SK-N-SH (cell line): ENCODE measurements at regions not wholly inside any gene's neighbourhood (a gene's known extent, or its start where the extent isn't known, plus 50 kb on each side); places are given as distances from the start of the nearest gene placed in this dataset.

Experiments used
- CTCF ChIA-PET: fragments of 300-600, 350-600 bp; formaldehyde crosslinking; extraction: SDS; loops from one replicate; lab custom pipeline; 2021; lab: Yijun Ruan, JAX
- POLR2A ChIA-PET: fragments of 350-600 bp; sonication (Branson Sonifier 250); formaldehyde crosslinking; extraction: SDS; loops from one replicate; lab custom pipeline; 2020; ENCODE audit warnings: antibody characterized with exemption, inconsistent platforms; lab: Yijun Ruan, JAX
- DNase-seq: peaks from one replicate; pipeline ENCODE4 v3.0.0; 2012
- H2AFZ ChIP-seq: fragments of 200-600 bp; sonication (generic); 2 replicates; pipeline ENCODE4 v1.8.1; 2016; ENCODE audit warnings: antibody characterized with exemption, mild to moderate bottlenecking, low read depth
- H3F3A ChIP-seq: fragments of 200-600 bp; sonication (generic); replicated peaks from 2 replicates; pipeline ENCODE3; 2016; ENCODE audit warnings: antibody characterized with exemption, mild to moderate bottlenecking; ENCODE audit not compliant: insufficient read depth
- H3K27ac ChIP-seq, 2 experiments: fragments of 200-500 bp in 1 of 2; fragments of 200-600 bp in 1 of 2; sonication (Bioruptor generic) in 1 of 2; sonication (generic), shearing (Covaris generic) in 1 of 2; 2 replicates each; pipeline versions ENCODE4 v1.5.1 to v1.6.1; 2014 to 2016; ENCODE audit warnings: low read depth in 2 of 2, inconsistent platforms in 1 of 2, low read length in 1 of 2, mild to moderate bottlenecking in 1 of 2, mixed read lengths in 1 of 2
- H3K27me3 ChIP-seq: fragments of 200-600 bp; sonication (generic), shearing (Covaris generic); 2 replicates; pipeline ENCODE4 v1.6.1; 2016; ENCODE audit warnings: mixed run types; ENCODE audit not compliant: insufficient read depth
- H3K36me3 ChIP-seq, 2 experiments: fragments of 200-500 bp in 1 of 2; fragments of 200-600 bp in 1 of 2; sonication (Bioruptor generic) in 1 of 2; sonication (generic) in 1 of 2; replicated peaks in 1 of 2; 2 replicates each; pipeline versions ENCODE3 to v1.5.1; 2014 to 2016; ENCODE audit warnings: low read length in 1 of 2, mild to moderate bottlenecking in 1 of 2; ENCODE audit not compliant: insufficient read depth in 2 of 2, control insufficient read depth in 1 of 2
- H3K4me1 ChIP-seq, 2 experiments: fragments of 200-500 bp in 1 of 2; fragments of 200-600 bp in 1 of 2; sonication (Bioruptor generic) in 1 of 2; sonication (generic), shearing (Covaris generic) in 1 of 2; 2 replicates each; pipeline versions ENCODE4 v1.5.1 to v1.6.1; 2014 to 2016; ENCODE audit warnings: low read depth in 1 of 2, low read length in 1 of 2, mixed run types in 1 of 2; ENCODE audit not compliant: insufficient read depth in 2 of 2, control insufficient read depth in 1 of 2
- H3K4me2 ChIP-seq: fragments of 200-600 bp; sonication (generic), shearing (Covaris generic); 2 replicates; pipeline ENCODE4 v1.6.1; 2017; ENCODE audit warnings: mixed run types
- H3K4me3 ChIP-seq, 2 experiments: fragments of 200-500 bp in 1 of 2; fragments of 200-600 bp in 1 of 2; sonication (Bioruptor generic) in 1 of 2; sonication (generic), shearing (Covaris generic) in 1 of 2; 2 replicates each; pipeline versions ENCODE4 v1.5.1 to v1.8.1; 2014 to 2016; ENCODE audit warnings: low read depth in 2 of 2, inconsistent platforms in 1 of 2, low read length in 1 of 2, mild to moderate bottlenecking in 1 of 2, mixed read lengths in 1 of 2, moderate library complexity in 1 of 2
- H3K79me2 ChIP-seq: fragments of 200-600 bp; sonication (generic); 2 replicates; pipeline ENCODE4 v1.8.1; 2017; ENCODE audit warnings: mild to moderate bottlenecking; ENCODE audit not compliant: insufficient read depth
- H3K9ac ChIP-seq: fragments of 200-600 bp; sonication (generic); 2 replicates; pipeline ENCODE4 v1.6.1; 2017; ENCODE audit warnings: mixed run types
- H3K9me2 ChIP-seq: fragments of 200-600 bp; sonication (generic); 2 replicates; pipeline ENCODE4 v1.6.1; 2017; ENCODE audit warnings: mixed run types
- H3K9me3 ChIP-seq: fragments of 200-600 bp; sonication (generic); 2 replicates; pipeline ENCODE4 v1.6.1; 2017; ENCODE audit warnings: mixed run types, mild to moderate bottlenecking, moderate library complexity
- H4K20me1 ChIP-seq: fragments of 200-600 bp; sonication (generic); 2 replicates; pipeline ENCODE4 v1.6.1; 2017; ENCODE audit warnings: mild to moderate bottlenecking, mixed run types; ENCODE audit not compliant: insufficient read depth
- CHD2 ChIP-seq: fragments of 150-350 bp; IDR thresholded peaks from 2 replicates; pipeline ENCODE4 v1.6.1; 2018; ENCODE audit warnings: low read length; ENCODE audit not compliant: partially characterized antibody
- CTCF ChIP-seq: fragments of 200-600 bp; sonication (generic); IDR thresholded peaks from 2 replicates; pipeline ENCODE4 v1.6.1; 2017; ENCODE audit warnings: antibody characterized with exemption, mild to moderate bottlenecking, moderate library complexity
- ELF1 ChIP-seq: IDR thresholded peaks from 2 replicates; pipeline ENCODE4 v1.4.0; 2012
- GATA2 ChIP-seq: sonication (generic); formaldehyde crosslinking; IDR thresholded peaks from 2 replicates; pipeline ENCODE4 v1.5.0; 2020; ENCODE audit warnings: mild to moderate bottlenecking, missing genetic modification reagents
- IRF3 ChIP-seq: fragments of 150-350 bp; IDR thresholded peaks from 2 replicates; pipeline ENCODE4 v1.6.1; 2016; ENCODE audit warnings: mild to moderate bottlenecking, low read depth, low read length
- JUND ChIP-seq: IDR thresholded peaks from 2 replicates; pipeline ENCODE4 v1.4.0; 2012
- MAX ChIP-seq: IDR thresholded peaks from 2 replicates; pipeline ENCODE4 v1.4.0; 2012; ENCODE audit warnings: low read depth
- NFIC ChIP-seq: IDR thresholded peaks from 2 replicates; pipeline ENCODE4 v1.4.0; 2012; ENCODE audit warnings: borderline replicate concordance
- PBX3 ChIP-seq: IDR thresholded peaks from 2 replicates; pipeline ENCODE4; 2012
- POLR2AphosphoS5 ChIP-seq: IDR thresholded peaks from 2 replicates; pipeline ENCODE4 v1.6.1; 2012; ENCODE audit warnings: low read depth, low read length
- RCOR1 ChIP-seq: fragments of 150-350 bp; IDR thresholded peaks from 2 replicates; pipeline ENCODE4 v1.6.1; 2017; ENCODE audit warnings: antibody characterized with exemption, low read length
- REST ChIP-seq: IDR thresholded peaks from 2 replicates; pipeline ENCODE4 v1.6.1; 2012; ENCODE audit warnings: mild to moderate bottlenecking, low read depth, low read length, moderate library complexity
- RFX5 ChIP-seq: IDR thresholded peaks from 2 replicates; pipeline ENCODE4 v1.6.1; 2012; ENCODE audit warnings: mild to moderate bottlenecking, improper control_type of control experiment, low read length
- SIN3A ChIP-seq: IDR thresholded peaks from 2 replicates; pipeline ENCODE4 v1.6.1; 2012; ENCODE audit warnings: low read depth, mild to moderate bottlenecking, low read length, moderate library complexity, borderline replicate concordance
- ZBTB33 ChIP-seq: IDR thresholded peaks from 2 replicates; pipeline ENCODE4 v1.4.0; 2012; ENCODE audit warnings: low read depth, borderline replicate concordance
- WGBS: methylation state at CpG from one replicate; pipeline ENCODE4 v1.1.6; 2017; ENCODE audit warnings: low lambda C conversion rate; 5-methylcytosine and 5-hydroxymethylcytosine counted together

- Histone ChIP-seq H3K4me3 (no peak overlapping the region), H3F3A (no peaks in the 10 kb centered on the region), H3K79me2 (no peaks in the 10 kb centered on the region), H3K9me3 (no peaks in the 10 kb centered on the region), H3K36me3 (no peaks in the 10 kb centered on the region), H3K4me1 (no peaks in the 10 kb centered on the region), H3K4me2 (no peak overlapping the region), H3K9me2 (no peaks in the 10 kb centered on the region), H3K27me3 (no peaks in the 10 kb centered on the region), H3K9ac (no peak overlapping the region), H3K27ac (no peak overlapping the region), H4K20me1 (no peaks in the 10 kb centered on the region), H2AFZ (no peak overlapping the region)
- POLR2A ChIA-PET = no interaction called here
- TF ChIP-seq RCOR1 (no peak), IRF3 (no peak), MAX (no peak), JUND (no peak), RFX5 (no peak), POLR2AphosphoS5 (no peak), ELF1 (no peak), ZBTB33 (no peak), SIN3A (no peak), GATA2 (no peak), NFIC (no peak), CHD2 (no peak), CTCF (no peak), PBX3 (no peak), REST (no peak)
- CTCF ChIA-PET = no interaction called here
- no peak for DNase-seq
- 15% methylated on average over 1 of the region's 1 CpG for WGBS
These were observed 228.6 kb downstream of the NR2F2 start for GRCh38 chr15:96559087-96559486.
